Loucy (cell line): ENCODE measurements at regions not wholly inside any gene's neighbourhood (a gene's known extent, or its start where the extent isn't known, plus 50 kb on each side); places are given as distances from the start of the nearest gene placed in this dataset.

Source experiments
- CTCF ChIP-seq: fragments of 200-600 bp; sonication (generic); conservative IDR thresholded peaks from 2 replicates; pipeline ENCODE4 v1.5.1; 2014; ENCODE audit warnings: mild to moderate bottlenecking, antibody characterized with exemption, low read length
- EZH2phosphoT487 ChIP-seq: fragments of 200-600 bp; IDR thresholded peaks from 2 replicates; pipeline ENCODE4 v1.6.1; 2018; ENCODE audit warnings: antibody characterized with exemption, mild to moderate bottlenecking, moderate library complexity, borderline replicate concordance

DNA sequence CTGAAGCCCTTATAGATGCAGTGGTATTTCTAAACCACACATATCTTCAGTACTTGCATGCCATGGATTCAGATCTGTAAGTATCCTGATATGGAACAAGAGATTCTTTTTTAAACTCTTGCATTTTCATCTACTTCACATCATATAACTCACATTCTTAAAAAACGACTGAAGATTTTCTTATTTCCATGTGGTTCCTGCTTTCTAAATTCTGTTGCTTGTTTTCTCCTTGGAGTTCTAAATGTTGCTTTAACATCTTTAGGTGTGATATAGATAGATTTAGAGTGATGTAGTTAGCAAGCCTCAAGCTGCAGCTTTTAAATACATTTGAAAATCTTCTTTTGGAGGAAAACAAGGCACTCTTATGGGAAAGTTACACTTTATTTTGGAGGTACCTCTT is 455.4 kb downstream of the FOXG1 start:
- TF ChIP-seq CTCF (no peak), EZH2phosphoT487 (no peak)
